EL (cell line): ENCODE measurements at regions not wholly inside any gene's neighbourhood (a gene's known extent, or its start where the extent isn't known, plus 50 kb on each side); places are given as distances from the start of the nearest gene placed in this dataset.

Experiments used
- DNase-seq: peaks from one replicate; pipeline ENCODE4 v3.0.0-alpha.2; 2016

DNA sequence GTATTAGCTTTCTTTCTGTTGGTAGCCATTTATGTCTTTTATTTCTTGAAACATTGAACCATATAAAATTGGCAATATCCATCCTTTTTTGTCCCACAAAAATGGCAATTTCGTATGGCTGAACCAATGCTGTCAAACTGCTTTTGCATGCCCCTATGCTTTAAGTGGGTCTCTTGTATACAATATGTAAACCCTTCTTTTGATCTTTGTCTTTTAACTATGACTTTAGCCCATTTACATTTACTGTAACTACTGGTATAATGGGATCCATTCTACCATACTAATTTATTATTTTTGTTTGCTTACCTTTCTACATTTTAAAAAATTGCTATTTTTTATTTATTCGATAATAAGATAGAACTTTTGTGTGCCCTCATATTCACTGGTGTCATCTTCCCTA is 93.4 kb downstream of the TENT4A start:
- DNase-seq, result no peak

DNA sequence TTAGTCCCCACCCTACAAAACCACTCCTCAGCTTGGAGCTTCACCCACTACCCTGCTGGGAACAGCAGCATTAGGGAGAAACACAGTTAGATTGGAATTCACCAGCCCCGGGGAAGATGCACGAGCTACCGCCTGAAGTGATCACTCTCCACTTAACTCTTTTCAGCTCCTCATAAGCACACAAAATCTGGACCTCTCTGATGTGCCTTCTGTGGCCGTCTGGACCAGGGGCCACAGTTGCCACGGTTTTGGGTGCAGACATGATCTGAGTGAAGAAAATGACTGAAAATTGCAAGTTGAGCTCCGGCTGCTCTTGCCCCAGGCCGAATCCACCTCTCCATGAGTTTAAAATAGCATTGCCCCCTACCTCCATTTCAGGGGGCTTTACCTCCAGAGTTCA is 95.2 kb downstream of the TENT4A start:
- no peak for DNase-seq

DNA sequence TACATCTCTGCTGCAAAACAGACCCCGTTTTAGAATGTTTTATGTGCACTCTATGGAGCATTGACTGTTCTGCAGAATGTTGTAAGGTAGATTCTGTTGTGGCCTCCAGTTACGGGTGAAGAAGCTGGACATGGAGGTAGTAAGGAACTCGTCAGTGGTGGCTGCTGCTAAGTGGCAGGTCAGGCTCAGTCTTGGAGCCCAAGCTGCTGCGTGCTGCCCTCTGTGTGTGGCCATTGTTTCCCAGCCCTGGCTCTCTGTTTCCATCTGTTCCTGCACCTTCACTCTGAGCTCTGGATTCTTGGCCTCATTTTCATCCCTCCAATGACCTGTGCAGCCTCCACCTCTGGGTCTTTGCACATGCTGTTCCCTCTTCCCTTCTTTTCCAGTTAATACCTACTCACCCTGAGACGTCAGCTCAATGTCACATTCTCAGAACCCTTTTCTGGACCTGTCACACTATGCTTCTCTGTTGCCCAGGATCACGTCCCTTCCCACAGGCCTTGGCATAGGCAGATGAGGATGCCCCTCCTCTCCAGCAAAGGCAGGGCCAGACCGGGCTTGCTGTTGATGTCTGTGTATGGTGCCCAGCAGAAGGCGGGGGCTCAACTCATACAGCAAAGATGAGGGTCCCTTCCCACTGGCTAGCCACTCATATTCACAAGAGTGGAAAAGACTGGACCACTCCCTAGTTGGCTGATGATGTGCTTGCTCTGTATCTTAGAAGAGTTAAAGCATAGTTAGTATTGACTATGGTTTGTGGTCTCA is 97.6 kb downstream of the TENT4A start:
- DNase-seq, result no peak

DNA sequence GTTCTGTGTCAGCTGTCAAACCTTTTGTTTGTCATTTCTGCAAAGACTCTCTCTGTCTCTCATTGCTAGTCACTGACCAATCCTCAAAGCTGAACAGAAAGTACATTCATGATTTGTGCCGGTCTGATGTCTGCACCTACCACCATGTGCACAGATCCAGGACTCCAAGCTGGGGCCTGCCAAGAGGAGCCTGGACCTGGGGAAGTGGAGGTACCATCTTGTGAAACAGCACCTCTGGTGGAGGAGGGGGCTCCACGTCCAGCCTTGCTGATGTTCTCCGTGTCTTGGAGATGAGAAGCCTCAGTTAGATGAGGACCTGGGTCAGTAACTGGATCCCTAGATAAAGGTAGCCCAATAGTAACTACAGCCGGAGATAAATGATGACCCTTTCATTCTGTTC is 98.9 kb downstream of the TENT4A start:
- no peak for DNase-seq

DNA sequence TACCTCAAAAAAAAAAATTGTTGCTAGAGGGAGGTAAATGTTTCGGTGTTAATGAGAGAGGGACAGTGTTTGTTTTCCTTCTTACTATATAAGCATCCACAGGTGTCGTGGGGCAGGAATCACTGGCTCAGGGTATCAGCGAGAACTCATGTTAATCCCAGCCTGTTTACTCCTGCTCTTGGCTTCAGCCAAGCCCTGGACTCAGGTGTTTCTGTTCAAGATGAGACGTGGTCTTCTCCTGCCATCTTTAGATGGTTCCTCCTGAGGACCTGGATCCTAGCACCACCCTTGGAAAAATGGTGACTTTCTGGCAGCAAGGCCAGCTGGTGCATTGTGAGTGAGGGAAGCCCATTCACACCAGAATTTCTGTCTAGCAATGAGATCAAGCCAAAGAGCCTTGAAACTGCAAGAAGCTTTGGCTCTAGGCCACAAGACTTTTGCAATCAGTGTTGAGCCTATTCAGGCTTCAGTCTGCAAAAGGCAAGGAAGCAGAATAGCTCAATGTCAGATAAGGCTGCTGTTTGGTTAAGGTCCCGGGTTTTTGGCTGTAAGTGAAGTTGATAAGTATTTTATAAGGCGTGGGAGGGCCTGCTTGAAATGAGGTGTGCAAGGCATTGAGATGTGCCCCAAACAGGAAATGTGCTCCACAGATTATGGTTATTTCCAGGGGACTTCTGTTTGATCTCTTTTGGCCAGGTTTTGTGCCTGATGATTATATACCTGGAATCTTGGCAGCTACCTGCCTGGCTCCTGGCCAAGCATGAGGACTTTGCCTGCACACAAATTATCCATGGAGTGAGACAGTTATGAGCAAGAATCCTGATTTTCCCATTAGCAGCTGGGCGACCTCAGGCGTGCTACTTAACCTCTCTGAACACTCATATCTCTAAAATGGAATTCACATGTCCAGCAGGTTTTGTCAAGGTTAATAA is 99.8 kb downstream of the TENT4A start:
- DNase-seq, result no peak

DNA sequence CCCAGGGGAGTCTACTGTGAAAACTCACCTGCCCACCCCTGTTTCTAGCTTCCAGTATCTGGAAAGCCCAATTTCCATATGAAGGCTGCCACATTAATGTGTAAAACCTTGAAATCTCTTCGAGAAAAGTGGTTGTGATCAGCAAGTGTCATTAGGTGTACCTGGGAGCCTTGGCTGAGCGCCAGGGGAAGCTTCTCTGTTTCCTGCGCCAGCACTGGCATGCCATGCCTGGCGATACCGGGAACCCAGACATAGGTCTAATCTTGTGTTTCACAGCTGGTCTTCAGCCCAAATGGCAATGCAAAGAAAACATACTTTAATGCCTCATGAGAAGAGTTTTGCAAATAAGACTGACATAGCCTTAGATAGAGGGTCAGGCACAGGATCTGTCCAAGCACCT is 101.6 kb downstream of the TENT4A start:
- no peak for DNase-seq

DNA sequence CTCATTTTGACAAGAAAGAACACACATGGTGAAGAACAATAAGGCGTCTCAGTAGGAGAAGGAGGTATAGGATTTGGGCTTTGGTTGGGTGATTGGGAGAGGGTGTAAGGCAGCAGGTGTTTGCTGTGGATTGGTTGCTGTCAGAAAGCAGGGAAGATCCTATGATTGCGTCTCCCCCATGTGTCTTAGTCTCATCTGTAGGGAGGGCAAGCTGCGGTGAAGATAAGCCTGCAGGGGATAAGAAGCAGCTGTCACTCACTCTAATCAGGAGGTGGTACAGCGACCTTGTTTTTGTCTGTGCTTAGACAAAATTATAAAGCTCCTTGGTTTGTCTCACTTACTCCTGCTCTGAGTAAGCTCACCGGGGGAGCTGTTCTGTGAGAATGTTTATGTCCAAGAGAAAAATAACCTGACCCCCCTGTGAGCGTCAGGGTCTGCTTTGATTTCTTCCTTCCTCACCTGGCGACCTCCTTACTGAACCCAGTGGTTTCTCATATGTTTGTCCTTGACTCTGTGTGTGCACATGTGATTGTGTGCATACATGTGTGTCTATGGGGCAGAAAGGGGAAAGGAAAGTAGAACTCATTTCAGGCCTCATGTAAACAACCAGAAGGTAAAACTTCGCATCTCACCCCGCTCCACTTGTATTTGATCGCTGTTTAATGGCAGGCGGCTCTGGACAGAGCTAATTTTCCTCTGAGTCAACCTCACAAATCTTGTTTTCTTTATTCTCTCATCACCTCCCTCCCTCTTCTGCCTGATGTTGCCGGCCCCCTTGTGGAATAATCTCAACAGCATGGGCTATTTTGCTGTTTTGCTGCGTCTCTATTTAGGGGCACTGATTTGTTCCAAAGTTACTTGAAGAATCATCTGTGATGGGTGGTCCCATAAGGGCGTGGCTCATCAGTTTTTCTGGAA is 105.6 kb downstream of the TENT4A start:
- DNase-seq, result no peak

DNA sequence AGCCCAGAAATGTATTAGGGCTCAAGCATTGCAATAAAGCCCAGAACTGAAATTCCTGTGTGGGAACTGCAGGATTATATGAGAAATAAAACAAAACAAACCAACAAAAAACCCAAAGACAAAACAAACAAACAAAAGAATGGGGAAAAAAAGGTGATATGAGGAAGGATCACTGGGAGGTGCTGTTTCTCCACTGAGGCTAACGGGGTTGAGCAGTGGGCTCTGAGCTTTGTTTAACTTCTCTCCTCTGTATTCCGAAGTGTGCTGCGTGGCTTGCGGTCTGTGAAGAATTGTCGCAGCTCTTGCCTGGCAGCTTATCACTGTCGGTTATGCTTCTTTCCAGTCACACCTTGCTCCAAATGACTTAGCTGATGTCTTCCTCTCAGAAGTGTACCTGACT is 106.3 kb downstream of the TENT4A start:
- DNase-seq, result no peak

DNA sequence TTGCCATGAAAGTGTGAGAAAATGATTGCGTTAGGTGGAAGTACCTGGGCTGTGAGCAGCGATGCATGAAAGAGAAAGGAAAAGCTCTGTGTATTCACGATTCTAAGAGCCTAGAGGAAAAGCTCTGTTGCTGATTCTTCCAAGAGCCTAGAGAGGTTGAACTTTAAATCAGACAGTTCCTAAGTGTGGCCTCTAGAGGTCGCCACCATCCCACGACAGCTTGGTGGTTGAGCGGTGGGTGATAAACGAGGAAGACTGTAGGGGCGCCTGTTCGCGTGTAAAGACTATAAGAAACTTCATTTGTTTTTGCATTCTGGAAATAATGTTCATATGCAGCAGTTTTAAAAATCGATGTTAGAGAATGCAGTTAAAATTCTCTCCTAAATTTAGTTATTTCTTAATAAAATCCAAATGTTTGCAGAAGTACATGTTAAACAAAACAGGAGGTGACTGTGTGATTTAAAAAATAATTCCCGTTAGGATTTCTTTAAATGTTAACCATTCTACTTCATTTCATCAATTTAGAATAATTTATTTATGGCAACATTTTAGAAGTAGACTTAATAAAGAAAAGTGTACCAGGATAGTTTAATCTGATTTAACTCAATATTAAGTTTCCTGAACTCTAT is 107.7 kb downstream of the TENT4A start:
- peak; percentile 29 for DNase-seq

DNA sequence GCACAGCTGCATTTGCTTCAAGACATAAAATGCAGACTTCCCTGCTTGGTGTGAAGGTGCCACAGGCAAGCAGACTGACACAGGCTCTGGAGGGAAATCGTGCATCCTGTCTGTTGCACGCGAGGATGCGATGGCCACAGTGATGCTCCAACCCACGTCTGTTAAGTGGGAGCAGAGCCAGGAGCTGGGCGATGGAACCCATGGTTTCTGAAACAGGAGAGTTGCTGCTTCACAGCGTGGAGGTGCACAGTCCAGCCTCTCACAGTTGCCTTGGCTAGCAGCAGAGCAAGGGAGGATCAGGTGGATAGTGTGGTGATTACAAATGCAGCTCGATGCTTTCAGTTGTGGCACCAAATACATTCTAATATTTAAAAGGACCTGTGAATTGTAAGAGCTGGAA is 108.8 kb downstream of the TENT4A start:
- no peak for DNase-seq

DNA sequence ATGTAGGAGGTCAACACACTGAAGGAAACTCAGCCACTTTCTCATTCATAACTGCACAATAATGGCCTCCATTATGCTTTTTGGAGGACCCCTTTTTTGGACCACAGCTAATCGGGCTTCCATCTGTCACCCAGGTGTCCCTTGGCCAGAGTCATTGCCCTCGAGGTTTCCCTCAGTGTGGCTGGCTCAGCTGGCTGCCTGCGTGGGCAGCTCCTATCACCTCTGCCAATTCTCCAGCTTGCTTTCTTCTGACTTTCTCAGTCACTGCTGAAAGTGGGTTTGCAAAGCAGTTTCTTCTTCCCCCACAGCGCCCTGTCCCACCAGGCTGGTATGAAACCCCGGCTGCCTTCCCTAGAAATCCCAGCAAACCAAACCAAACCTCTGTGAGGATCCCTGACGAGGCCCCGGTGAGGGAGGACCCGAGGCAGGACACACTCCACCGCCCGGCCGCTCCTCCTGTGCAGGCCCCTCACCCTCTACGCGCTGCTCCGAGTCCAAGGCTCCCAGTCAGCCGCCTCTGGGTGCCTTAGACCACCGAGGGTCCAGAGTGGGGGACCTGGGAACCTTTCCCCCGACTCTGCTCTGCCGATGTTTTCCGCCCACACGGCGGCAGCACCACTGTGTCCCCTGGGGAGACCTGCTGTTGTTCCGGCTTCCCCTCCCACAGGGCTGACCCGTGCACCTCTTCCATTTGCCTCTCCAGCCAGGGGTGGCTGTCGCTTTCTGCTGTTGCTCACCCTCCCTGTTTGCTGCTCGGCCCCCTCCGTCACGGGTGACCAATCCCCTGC is 109.5 kb downstream of the TENT4A start:
- DNase-seq, result no peak

DNA sequence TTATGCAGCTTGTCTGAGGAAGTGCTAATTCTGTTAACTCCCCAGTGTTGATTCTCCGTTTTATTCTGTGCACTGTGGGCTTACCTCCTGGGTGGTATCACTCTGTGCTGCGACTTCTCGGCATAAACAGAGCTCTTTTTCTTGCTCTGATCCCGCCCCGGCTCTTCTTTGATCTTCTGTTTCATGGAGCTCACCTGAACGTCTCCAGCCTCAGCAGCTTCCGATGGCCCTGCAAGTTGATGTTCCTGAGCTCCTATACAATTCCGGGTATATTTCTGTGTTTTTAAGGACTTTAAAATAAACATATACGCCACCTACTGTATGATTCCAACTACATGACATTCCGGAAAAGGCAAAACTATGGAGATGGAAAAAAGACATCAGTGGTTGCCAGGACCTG is 110.8 kb downstream of the TENT4A start:
- DNase-seq, result no peak

DNA sequence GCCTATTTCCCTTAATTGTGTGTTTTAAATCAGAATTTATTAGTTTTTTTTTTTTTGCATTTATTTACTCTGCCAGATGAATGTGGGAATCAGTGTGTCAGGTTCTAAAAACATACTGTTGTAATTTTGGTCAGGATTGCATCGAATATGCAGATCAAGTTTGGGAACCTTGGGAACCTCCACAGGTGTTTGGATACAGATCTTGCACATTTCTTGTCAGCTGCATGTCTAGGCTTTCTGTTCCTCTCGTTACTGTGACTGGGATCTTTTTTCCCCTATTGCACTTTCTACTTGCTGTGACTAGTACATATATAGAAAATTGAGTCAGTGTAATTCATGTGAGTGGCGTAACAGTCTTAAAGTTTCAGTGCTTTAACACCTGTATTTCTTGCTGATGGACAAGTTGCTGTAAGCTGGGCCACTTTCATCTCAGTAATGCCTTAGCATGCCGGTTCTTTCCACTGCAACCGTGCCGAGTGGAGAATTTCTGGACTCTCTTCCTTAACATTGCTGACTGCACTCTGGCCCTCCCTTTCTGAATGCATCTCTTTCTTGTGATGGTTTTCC is 112.5 kb downstream of the TENT4A start:
- DNase-seq, result no peak

DNA sequence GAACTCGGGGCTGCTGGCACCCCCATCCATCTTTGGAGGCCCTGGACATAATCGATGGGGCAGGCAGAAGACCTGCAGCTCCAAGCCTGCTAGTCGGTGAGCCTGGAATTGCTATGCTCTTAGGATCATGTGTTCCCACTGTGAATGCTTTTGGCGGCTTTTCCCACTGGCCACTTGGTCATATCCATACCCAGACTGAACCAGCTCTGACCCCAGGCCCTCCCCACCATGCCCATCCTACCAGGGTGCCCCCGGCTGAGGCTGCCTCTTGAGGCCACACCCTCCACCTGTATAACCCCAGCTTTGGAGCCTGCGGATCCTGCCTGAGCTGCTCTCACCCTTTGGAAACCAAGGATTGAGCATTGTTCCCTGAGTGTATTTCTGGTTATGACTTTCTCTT is 113.5 kb downstream of the TENT4A start:
- no peak for DNase-seq

DNA sequence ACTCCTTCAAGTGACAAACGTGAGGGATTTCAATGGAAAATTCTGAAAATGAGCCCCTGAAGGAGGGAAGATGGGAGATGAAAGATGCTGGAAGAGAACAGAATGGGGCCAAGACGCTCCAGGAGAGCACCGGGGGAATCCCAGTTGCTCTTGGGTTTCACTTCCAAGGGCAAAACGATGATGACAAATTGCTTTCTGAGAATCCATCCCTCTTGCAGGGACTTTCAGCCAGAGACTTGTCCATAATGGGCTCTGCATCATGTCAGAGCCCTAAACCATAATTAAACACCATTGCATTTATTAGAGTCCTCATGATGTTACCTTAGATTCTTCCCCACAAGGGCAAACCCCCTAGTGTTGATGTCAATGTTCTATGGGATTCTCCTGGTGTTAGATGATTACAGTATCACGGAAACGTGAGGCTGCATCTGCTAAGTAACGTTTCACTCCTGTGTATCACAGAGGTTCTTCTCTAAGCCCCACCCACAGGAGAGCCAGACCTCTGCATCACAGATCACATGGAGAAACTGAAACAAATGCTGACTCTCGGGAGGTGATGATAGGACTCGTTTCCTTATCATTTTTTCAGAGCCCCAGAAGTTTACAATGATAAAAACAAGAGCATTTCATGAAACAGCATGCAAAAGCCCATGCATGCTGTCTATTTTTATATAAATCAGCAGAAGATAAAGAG is 114.4 kb downstream of the TENT4A start:
- no peak for DNase-seq

DNA sequence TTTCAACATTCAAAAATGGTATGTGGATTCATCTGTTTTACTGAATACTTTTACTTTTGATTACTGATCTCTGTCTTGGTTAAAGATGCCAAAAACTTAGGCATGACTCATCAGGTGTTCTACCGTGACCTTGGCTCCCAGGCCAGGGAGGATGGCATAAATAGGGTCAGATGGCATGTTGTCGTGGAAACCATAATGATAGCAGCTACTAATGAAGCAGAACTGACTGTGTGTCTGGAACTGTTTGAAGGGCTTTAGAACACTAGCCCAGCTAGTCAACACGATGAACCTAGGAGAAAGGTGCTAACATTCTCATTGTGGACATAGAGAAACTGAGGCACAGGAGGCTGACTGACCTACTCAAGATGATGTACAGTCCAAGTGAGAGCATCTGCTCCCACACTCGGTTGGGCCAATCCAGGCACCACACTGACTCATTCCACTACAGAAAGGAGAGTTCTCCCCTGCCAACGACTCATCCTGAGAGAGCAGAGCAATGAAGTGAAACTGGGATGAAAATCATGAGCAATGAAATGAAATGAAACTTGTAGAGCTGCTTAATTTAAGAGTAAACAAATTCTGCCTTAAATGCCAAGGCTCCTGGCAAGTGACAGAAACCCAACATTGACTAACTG is 116.0 kb downstream of the TENT4A start:
- no peak for DNase-seq

DNA sequence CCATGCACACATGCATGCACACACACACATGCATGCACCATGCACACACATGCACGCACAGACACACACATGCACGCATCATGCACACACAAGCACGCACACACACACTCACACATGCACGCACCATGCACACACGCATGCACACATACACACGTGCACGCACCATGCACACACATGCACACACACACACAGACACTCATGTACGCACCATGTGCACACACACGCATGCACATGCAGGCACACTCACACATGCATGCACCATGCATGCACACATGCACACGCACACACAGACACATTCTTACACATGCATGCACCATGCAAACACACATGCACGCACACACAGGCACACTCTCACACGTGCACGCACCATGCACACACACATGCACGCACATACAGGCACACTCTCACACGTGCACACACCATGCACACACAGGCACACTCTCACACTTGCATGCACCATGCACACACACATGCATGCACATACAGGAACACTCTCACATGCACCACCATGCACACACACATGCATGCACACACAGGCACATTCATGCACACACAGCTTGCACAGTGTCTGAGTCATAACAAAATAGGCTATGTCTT is 117.5 kb downstream of the TENT4A start:
- no peak for DNase-seq

DNA sequence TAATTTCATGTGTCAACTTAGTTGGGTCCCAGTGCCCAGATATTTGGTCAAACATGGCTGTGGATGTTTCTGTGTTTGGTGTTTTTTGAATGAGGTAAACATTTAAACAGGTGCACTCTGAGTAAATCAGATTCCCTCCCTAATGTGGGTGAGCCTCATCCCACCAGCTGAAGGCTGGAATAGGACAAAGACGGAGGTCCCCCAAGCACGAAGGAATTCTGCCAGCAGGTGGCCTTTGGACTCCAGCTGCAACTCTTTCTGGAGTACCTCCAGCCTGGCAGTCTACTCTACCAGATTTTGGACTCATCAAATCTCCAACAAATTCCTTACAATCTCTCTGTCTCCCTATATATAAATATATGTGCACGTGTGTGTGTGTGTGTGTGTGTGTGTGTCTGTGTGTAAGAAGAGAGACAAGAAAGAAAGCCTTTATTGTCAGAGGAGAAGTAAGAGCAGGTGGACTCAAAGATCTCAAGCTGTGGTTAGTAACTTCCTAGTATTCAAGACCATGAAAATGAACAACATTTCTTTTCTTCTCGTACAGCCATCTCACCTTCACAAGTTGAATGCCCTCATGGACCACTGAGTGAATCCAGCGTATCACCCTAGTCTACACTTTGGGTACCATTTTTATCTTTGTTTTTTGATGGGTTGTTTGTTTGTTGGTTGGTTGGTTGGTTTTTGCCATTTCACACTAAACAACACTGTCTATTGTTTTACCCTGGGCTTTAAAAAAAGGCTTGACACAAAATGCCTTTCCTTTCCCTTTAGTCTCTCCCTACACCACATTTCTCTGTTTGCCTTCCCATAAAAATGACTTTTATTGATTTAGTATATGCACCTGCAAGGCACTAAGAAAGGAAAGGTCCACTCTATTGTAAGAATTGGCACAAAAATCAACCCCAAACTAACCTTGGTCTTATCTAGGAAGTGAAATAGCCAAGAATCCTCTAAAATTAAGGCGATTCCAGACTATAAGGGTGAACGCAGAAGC is 118.7 kb downstream of the TENT4A start:
- DNase-seq, result no peak

DNA sequence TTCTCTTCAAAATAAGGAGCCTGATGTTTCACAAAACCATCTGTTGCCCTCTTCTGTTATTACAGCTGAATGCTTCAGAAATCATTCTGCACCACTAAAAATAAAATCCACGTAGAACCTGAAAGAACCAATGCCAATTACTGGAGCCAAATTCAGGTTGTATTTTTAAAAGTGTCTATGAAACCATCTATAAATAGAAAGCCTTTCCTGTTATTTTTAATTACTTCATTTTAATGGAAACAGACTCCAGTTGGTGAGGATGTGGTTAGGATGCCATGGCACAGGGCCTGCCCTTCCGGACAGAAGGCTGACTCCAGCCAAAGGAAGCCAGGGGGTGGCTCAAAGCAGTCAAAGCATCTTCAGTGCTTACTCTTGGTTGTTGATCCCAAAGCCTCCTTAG is 119.8 kb downstream of the TENT4A start:
- peak; percentile 11 for DNase-seq
